IPS DF 4.7 (cell line): ENCODE measurements at regions not wholly inside any gene's neighbourhood (a gene's known extent, or its start where the extent isn't known, plus 50 kb on each side); places are given as distances from the start of the nearest gene placed in this dataset.

Experiments used
- DNase-seq: peaks from one replicate; pipeline ENCODE4 v3.0.0-alpha.2; 2013; ENCODE audit warnings: low spot score; ENCODE audit errors: extremely low read depth

DNA sequence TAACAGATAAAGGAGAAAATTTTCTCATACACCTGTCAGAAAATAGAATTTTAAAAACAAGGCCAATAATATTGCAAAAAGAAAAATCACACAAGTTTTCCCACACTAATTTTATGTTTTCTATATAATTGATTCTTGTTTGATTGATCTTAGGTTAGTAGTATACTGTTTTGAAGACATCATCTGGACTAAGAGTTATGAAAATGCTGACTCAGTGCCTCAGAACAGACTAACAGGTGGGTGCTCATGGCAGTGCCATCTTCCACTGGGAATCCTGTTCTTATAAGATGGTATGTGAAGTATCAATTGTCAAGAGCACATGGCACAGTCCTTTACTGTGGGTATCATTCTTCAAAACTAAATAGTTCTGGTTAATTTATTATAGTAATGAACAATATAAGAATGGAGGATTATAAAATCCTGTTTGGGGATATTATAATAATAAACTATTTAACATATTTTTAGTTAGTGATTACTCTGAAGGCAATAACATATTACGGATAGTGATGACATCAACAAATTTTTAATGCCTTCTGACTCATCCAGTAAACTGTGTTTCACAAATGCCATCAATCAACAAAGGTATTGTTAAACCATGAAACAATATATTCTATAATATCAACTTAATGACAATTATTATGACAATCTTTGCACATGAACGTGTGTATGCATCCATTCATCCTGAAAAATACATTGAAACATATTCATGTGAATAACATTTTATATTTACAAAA is 384.6 kb upstream of the KHDRBS2 start:
- no peak for DNase-seq

DNA sequence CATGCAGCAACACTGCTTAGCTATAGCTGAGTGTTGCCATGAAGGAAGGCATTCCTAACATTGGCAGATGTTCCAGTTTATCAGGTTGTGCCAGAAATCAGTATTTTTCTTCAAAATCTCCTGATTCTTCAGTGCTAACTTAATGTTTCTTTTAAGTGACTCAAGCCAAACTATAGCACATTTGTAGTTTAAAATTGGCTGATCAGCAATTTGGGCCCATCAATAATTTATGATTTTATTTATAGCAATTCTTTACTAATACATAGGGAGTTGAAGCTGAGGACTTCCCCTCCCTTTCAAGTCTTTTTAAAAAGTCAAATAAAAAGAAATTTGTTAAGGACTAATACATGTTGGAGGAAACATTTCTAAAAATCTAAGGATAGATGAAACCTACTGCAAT is 383.8 kb upstream of the KHDRBS2 start:
- no peak for DNase-seq

DNA sequence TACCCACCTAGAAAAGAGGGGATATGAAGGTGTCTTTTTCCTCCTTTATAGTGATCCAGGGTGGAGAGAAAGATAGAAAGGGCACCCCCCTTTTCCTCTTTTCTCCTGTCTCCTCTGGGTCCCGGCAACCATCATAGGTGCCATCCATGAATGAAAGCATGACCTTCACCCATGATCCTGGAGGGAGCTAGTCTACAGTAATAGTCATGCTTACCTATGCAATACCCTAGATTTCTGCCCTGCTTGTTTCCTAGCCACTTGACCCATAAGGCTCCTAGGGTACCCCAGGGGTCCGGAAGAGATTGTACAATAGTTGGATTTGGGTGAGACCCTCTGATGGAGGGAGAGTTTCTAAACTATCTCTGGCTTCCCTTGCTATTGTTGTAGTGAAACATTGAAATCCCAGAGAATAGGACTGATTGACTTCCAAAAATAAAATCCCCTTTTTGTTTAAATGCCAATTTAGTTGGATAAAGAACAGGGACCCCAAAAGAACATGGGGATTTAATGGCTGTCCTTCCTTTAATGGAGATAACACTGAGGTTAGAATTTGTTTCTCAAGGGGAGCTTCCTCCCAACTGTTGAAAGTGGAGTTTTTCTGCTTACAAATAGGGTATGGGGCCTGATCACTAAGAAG is 366.8 kb upstream of the KHDRBS2 start:
- no peak for DNase-seq

DNA sequence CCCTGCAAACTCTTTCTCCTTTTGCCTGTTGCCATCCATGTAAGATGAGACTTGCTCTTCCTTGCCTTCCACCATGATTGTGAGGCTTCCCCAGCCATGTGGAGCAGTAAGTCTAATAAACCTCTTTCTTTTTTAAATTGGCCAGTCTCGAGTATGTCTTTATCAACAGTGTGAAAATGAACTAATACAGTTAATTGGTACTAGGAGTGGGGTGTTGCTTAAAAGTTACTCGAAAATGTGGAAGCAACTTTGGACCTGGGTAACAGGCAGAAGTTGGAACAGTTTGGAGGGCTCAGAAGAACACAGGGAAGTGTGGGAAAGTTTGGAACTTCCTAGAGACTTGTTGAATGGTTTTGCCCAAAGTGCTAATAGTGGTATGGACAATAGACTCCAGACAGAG is 359.2 kb upstream of the KHDRBS2 start:
- DNase-seq = no peak

DNA sequence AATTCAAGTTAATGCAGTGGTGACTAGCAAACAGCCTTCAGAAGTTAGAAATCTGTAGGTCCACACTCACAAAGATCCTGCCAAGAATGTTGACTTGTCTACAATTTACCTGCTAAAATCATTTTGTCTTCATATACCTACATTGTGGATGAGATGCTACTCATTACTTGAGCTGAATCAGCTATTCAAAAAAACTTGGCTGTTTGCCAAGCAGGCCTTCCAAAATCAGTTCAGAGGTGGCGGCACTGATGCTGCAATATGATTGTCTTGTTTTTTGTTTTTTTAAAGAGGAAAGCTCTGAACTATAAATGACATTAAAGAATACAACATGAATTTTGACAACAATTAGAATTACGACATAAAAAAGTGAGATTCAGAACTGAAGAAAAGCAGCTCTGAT is 354.7 kb upstream of the KHDRBS2 start:
- no peak for DNase-seq

DNA sequence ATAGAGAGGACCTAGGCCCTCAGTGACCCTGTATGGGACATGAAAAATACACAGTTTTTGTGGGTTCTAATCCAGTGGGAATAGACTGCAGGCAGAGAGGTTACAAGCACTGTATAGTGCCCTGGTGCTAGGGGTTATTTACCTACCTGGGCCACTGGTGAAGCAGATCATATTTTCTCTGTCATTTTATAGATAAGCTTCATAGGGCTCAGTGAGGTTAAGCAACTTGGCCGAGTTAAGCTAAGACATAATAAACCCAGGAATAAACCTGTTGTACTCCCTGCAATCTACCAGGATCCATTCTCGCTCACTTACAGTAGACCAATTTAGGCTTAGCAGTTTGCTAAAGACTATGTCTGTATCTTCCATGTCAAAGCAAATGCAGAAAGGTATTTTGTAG is 340.6 kb upstream of the KHDRBS2 start:
- no peak for DNase-seq

DNA sequence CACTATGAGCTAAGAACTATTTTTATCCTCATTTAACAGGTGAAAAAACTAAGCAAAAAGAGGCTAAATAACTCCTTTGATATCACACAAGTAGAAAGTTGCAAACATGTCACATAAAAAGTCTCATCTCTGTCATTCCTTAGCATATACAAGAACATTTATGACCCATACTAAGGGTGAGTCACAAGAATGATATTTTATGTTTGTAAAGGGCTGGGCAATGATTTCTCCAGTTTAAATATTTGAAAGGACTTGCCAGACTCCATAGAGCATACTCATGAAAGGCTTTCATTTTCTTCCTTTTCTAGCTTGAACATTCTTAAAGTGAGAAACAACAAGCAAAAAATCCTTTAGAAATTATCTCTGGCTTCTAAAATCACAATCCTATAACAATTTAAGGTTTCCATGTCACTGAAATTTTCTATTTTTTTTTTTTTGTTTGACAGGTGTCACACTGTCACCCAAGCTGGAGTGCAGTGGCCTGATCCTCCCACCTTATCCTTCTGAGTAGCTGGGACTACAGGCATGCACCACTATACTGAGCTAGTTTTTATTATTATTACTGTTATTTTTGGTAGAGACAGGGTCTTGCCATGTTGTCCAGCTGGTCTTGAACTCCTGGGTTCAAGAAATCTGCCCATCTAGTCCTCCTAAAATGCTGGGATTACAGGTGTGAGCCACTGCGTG is 338.0 kb upstream of the KHDRBS2 start:
- no peak for DNase-seq

DNA sequence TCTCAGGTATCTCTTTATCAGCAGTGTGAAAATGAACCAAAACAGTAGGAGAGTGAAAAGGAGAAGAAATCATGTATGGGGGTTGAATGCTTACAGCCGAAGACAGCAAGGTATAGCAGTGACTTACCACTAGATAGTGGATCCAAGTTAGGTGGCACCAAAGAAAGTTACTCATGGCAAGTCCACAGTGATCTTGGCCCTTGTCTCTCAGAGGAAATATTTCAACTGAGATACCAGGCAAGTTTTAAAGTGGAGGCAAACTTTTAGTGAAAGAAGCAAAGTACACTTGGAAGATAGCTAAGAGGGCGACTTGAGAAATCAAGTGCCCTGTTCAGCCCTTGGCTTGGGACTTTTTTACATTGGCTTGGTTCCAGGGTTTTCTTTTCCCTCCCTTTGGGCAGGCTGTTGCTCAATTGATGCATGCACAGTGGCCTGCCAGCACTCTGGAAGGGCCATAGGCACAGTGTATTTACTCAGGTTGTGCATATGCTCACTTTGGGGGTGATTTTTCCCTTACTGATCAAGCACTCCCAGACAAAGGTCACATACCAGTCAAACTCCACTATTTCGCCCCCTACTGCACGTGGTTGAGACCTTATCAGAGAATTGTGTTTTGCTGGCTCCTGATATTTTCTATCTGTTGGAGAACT is 329.5 kb upstream of the KHDRBS2 start:
- no peak for DNase-seq

DNA sequence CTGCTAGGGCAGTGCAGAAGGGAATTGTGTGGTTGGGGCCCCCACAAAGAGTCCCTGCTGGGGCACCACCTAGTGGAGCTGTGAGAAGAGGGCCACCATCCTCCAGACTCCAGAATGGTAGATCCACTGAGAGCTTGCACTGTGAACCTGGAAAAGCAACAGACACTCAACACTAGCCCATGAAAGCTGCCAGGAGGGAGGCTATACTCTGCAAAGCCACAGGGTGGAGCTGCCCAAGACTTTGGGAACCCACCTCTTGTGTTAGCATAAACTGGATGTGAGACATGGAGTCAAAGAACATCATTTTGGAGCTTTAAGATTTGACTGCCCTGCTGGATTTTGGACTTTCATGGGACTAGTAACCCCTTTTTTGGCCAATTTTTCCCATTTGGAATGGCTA is 328.4 kb upstream of the KHDRBS2 start:
- DNase-seq = no peak

DNA sequence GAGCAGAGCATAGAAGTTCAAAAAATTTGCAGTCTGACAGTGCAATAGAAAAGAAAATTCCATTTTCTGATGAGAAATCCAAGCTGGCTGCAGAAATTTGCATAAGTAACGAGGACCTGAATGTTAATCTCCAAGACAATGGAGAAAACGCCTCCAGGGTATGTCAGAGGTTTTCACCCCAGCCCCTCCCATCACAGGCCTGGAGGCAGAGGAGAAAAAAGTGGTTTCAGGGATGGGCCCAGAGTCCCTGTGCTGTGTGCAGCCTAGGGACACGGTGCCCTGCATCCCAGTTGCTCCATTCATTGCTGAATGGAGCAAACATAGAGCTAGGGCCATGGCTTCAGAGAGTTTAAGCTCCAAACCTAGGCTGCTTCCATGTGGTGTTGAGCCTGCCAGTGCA is 327.9 kb upstream of the KHDRBS2 start:
- no peak for DNase-seq

DNA sequence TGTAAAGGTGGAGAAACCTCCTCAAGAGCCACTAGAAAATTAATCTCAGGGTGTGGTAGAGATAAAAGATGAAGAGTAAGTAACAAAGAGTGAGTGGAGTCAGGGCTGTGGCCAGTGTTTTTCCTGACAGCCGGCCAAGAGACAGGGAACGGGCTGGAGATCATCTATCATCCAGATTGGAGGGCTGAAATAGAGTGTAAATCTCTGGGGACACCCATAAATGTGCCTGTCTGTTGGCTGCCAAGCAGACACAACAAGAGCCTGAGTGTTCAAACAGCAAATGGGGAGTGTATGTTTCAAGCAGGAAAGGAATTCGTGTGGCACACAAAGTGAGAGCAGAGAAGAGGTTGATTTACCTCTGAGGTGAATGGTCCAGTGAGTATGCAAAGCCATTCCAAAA is 326.4 kb upstream of the KHDRBS2 start:
- no peak for DNase-seq

DNA sequence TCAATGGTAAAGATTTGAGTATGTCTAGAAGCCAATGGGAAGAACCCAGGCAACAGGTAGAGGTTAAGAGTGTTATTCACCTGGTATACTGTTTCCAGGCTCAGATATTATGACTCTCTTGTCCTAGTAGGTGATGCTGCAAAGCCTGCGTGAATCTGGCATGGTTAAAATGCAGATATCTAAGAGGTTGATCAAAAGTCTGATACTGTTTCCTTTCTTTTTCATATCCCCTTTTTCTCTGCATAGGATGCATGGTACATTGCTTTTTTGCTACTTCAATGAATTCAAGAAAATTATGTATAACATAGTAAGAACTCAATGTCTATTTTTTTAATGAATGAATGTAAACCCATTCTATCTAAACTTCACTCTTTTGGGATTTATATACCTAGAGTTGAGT is 284.3 kb upstream of the KHDRBS2 start:
- DNase-seq = no peak

DNA sequence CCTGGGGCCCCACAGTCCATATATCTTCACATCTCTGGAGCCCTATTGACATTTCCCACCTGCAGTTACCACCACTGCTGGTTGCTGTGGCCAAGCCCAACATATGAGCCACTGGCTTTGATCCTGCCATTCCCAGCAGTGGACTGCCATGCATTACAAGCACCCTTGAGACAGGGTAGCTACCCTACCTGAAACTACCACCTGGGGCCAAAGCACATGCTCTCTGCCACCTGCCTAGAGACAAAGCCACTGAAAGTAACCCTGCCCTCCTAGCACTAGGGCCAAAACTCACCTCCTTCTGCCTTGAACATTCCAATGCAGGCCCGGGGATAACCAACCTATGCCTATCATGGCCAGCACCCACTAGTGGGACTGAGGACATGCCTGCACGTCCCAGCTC is 255.5 kb upstream of the KHDRBS2 start:
- no peak for DNase-seq

DNA sequence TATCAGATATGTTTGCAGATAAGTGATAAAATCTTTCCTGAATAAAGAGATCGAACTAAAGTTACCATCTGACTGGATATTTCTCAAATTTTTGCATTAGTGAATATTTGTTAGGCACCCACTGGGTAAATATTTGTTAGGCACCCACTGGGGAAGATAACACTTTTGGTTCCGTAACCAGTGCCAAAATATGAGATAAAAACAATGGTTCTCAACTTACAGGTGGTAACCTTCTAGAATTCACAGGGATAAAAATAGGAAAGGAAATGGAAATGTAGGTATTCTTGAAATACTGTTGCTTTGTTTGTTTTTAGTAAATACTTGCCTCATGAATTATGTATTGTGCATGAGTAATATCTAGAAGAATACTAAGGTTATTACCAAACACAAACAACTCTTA is 245.0 kb upstream of the KHDRBS2 start:
- no peak for DNase-seq

DNA sequence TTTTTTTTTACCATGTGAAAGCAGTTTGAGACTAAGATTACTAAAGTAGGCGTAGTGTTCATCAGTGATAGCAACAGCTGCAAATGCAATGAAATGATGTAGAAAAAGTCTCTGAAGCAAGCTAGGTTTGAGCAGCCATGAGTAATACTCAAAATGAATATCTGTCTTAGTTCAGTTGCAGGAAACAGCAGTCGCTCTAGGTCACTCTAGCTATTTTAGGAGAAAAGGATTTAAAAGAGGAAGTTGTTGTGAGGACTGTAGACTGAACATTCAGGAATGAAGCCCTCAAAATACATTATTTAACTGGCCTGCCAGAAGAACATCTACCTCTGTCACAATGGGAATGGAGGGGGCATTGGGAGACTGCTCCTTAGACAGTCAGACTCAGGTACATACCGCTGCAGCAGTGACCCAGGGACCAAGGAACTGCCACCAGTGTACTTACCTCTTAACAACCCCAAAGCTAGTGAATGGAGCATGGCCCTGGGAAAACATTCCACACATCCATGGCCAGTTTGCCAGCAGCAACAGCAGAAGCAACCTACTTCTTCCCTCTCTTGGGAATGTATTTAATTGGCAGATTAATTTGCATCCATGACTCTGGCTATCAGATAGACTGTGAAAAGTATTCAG is 243.0 kb upstream of the KHDRBS2 start:
- DNase-seq = no peak

DNA sequence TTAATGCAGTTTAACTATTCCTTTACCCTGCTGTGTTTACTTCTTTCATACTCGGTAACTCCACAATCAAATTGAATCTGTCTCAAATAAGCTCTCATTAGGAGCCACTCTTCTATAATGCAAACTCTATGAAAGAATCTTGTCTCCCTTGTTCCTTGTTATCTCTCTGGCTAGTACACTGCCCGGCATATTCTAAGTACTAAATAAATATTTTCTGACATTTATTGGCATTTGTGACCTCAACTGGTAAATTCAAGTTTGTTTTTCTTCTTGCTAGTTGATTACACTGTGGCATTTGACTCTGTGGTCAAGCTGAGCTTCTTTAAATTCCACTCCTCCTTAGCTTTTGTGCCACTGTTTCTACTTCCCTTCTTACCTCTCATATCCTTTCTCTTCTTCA is 237.6 kb upstream of the KHDRBS2 start:
- no peak for DNase-seq

DNA sequence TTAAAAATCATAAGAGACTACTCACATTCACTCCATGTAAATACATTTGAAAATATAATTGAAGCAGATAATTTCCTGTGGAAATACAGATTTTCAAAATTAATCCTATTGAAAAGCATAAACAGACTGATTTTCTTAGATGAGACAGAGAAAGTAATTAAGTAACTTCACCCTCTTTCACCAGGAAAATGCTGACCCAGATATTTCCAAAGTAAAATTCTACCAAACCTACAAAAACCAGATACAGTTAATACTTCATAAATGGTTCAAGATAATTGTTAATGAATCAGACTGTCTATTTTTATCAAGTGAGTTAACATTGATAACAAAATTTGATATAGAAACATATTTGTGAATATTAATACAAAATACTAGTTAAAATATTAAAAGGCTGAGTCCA is 233.5 kb upstream of the KHDRBS2 start:
- DNase-seq = no peak

DNA sequence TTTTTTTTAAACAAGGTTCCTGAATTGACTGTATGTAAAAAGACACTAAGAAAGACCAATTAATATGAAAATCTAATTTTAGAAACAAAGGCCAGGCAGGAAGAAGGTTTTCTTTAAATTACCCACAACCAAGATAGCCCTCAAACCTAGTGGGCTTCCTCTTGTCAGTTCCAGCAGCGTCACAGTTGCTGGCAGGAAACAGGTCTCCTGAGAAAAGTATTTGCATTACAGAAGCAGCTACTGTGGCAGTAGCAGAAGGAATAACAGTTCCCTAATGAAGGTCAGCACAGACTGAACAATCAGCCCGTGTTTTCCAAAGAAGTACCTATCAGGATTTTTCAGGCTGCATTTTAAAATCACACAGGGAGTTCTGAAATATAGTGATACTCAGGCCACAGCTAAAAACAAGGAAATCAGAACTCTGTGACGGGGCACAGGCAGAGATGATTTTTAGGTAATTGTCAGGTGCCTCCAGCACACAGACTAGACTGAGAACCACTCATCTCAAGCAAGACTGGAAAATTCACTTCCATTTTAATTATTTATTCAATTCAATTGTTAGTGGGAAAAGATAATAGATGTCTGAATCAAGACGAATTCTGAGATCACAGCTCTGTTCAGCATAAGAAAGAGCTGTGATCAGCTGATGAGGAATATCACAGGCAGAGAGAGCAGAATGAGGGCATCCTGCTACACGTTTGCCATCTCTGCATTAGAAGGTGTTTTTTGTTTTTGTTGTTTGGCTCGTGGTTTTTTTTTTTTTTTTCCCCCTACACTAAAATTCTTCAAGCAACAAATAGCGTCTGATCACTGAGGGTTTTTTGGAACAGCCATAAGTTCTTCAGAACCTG is 230.5 kb upstream of the KHDRBS2 start:
- DNase-seq = peak; percentile 7

DNA sequence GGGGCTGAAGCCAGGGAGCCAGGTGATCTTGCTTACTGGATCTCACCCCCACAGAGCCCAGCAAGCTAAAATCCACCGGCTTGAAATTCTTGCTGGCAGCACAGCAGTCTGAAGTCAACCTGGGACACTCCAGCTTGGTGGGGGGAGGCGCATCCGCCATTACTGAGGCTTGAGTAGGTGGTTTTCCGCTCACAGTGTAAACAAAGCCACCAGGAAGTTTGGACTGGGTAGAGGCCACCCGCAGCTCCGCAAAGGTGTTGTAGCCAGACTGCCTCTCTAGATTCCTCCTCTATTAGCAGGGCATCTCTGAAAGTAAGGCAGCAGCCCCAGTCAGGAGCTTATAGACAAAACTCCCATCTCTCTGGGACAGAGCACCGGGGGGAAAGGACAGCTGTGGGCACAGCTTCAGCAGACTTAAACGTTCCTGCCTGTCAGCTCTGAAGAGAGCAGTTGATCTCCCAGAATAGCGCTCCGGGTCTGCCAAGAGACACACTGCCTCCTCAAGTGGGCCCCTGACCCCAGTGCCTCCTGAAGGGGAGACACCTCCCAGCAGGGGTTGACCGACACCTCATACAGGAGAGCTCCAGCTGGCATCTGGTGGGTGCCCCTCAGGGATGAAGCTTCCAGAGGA is 206.3 kb upstream of the KHDRBS2 start:
- DNase-seq = no peak

DNA sequence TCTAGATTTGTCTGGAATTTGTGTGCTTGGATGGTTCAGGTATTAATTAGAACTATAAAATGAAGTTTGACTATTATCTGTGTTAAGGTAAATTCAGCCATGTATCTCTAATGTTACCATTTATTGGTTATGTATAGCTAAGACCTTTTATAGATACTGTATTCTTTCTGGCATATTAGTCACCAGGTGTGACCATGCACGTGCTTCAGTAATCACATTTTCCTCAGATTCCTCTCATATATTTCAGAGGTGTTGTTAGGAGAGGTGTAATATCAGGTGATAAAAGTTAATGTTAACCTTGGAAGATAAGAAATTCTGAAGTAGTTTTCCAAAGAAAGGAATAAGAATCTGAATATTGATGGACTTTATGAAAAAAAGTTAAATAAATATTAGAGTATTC is 194.5 kb upstream of the KHDRBS2 start:
- no peak for DNase-seq
